ENCODE measurements at regions not wholly inside any gene's neighbourhood (a gene's known extent, or its start where the extent isn't known, plus 50 kb on each side); places are given as distances from the start of the nearest gene placed in this dataset.

DNA sequence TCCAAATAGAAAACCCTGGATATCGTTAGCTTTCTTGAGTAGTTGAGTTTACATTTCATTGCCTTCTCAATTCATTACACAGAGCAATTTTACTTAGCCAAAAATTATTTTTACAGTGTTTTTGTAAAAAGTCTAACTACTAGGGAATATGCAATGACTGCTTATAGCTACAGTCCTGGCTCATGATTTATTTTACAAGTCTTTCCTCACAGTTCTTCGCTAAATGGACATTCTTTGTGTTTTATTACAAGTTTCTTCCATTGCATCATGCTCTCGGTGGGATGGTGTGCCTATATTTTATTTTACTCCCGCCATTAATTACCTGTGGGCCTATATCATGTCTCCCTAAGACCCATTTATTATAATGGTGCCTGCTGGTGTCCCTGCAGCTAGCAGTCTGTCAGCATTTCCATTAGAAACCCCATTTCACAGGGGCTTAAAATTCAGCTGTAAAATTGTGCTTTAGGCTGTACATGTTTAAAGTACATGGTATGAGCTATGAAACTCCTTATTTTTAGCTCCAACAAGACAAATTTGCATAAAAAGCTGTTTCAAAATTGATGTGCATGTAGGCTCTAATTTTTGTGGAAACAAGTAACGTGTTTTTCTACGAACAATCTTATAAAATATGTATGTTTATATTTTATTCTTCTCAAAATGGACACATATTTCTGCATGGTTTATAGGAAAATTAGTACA is 227.4 kb downstream of the SLC7A11 start:
- no peak for TF ChIP-seq POLR2A (IDR thresholded peaks at IDR 0.05)
- TF ChIP-seq, protein P1, sequence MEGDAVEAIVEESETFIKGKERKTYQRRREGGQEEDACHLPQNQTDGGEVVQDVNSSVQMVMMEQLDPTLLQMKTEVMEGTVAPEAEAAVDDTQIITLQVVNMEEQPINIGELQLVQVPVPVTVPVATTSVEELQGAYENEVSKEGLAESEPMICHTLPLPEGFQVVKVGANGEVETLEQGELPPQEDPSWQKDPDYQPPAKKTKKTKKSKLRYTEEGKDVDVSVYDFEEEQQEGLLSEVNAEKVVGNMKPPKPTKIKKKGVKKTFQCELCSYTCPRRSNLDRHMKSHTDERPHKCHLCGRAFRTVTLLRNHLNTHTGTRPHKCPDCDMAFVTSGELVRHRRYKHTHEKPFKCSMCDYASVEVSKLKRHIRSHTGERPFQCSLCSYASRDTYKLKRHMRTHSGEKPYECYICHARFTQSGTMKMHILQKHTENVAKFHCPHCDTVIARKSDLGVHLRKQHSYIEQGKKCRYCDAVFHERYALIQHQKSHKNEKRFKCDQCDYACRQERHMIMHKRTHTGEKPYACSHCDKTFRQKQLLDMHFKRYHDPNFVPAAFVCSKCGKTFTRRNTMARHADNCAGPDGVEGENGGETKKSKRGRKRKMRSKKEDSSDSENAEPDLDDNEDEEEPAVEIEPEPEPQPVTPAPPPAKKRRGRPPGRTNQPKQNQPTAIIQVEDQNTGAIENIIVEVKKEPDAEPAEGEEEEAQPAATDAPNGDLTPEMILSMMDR (IDR thresholded peaks at IDR 0.05): no peak
- H3K27ac ChIP-seq: no peak overlapping the region
- H3K36me3 ChIP-seq: no peaks in the 10 kb centered on the region
- H3K27me3 ChIP-seq: no peaks in the 10 kb centered on the region
- H3K4me1 ChIP-seq: no peaks in the 10 kb centered on the region
- no peak for DNase-seq
- H3K9me3 ChIP-seq: no peaks in the 10 kb centered on the region
- no peak overlapping the region for H3K4me3 ChIP-seq

DNA sequence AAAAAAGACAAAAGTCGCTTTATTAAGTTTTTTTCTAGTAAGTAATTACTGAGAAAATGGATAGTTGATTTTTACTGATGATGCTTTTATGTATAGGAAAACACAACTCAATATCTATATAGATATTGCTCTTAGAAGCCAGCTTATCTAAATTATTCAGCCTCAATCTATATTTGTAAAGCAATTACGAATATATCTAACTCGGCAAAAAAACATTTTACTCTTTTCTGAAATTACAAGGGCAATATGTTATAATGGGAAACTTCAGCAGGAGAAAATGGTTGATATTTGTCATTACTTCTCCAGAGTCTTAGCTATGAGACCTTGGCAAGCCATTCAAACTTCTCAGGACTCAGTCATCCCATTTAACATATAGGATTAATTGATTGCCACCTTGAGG is 228.5 kb downstream of the SLC7A11 start:
- Histone ChIP-seq H3K4me3 (no peak overlapping the region), H3K27me3 (no peaks in the 10 kb centered on the region), H3K4me1 (no peaks in the 10 kb centered on the region), H3K27ac (no peak overlapping the region), H3K36me3 (no peaks in the 10 kb centered on the region), H3K9me3 (no peaks in the 10 kb centered on the region)
- TF ChIP-seq, protein P1 (IDR thresholded peaks at IDR 0.05): no peak
- TF ChIP-seq POLR2A (IDR thresholded peaks at IDR 0.05): no peak
- DNase-seq: no peak

DNA sequence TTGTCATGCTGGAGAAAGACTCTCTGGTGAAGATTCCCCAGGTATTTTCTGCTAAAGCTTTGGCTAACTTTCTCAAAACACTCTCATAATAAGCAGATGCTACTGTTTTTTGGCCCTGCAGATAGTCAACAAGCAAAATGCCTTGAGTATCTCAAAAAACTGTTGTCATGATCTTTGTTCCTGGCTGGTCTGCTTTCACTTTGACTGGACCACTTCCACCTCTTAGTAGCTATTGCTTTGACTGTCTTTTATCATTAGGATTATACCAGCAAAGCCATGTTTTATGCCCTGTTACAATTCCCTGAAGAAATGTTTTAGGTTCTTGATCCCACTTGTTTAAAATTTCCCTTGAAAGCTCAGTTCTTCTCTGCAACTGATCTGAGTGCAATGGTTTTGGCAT is 231.5 kb downstream of the SLC7A11 start:
- DNase-seq: no peak
- H3K4me3 ChIP-seq: no peak overlapping the region
- TF ChIP-seq, protein P1 (IDR thresholded peaks at IDR 0.05): no peak
- no peak for TF ChIP-seq POLR2A (IDR thresholded peaks at IDR 0.05)
- H3K27me3 ChIP-seq: no peaks in the 10 kb centered on the region
- no peaks in the 10 kb centered on the region for H3K9me3 ChIP-seq
- H3K36me3 ChIP-seq: no peaks in the 10 kb centered on the region
- no peak overlapping the region for H3K27ac ChIP-seq
- H3K4me1 ChIP-seq: no peaks in the 10 kb centered on the region

DNA sequence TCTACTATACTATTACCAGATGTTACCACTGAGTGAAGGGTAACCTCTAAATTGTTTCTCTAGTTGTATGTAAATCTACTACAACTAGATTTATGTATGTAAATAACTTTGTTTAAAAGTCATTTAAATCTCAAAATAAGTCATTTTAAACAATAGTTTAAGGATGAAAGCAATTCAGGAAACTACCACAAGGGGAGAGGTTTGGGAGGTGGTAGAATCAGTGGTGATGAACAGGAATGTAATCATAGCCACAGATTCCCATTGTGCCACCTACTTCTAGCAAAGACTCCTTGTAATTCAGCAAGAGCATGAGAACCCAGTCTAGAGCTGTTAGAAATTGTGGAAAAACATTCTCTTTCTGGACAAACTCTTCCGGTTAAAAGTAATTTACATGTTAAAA is 234.6 kb downstream of the SLC7A11 start:
- H3K27me3 ChIP-seq: no peaks in the 10 kb centered on the region
- no peak for DNase-seq
- no peaks in the 10 kb centered on the region for H3K9me3 ChIP-seq
- no peak for TF ChIP-seq POLR2A (IDR thresholded peaks at IDR 0.05)
- TF ChIP-seq, protein P1 (IDR thresholded peaks at IDR 0.05): no peak
- H3K4me1 ChIP-seq: no peaks in the 10 kb centered on the region
- no peak overlapping the region for H3K27ac ChIP-seq
- no peak overlapping the region for H3K4me3 ChIP-seq
- H3K36me3 ChIP-seq: no peaks in the 10 kb centered on the region

DNA sequence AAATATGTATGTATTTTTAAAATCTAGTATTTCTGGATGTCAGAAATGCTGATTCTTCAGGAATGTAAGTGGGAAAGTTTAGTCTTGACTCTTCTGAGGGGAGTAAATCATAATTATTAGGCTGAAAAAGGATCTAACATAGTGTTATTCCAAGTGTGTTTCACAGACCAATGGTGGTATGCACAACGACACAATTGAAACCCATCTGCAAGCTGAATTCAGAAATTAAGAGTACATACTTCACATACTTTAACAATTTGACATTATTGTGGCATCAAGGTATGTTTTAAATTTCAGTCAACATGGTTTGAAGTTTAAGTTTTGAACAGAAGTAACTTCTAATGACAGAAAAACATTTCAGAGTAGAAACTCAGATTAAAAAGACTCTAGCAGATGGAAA is 236.7 kb downstream of the SLC7A11 start:
- H3K9me3 ChIP-seq: no peaks in the 10 kb centered on the region
- H3K4me3 ChIP-seq: no peak overlapping the region
- no peak for TF ChIP-seq POLR2A (IDR thresholded peaks at IDR 0.05)
- TF ChIP-seq, protein P1 (IDR thresholded peaks at IDR 0.05): no peak
- H3K36me3 ChIP-seq: no peaks in the 10 kb centered on the region
- no peak for DNase-seq
- H3K27me3 ChIP-seq: no peaks in the 10 kb centered on the region
- H3K27ac ChIP-seq: no peak overlapping the region
- H3K4me1 ChIP-seq: no peaks in the 10 kb centered on the region

DNA sequence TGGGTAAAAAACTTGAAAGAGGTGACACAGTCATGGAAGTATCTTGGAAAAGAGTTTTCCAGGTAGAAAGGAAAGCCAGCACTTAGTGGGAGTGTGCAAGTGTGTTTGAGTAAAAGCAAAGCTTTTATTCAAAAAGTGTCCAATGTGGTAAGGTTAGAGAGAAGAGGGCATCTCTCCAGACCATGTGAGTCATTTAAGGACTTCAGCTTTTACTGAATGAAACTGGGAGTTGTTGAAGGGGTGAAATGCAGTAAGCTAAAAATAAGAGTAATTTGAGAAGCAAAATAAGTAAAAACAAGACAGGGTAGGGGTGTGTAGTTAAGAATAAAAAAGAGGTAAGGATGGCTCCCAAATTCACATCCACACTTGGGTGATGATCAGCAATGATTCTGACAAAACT is 238.9 kb downstream of the SLC7A11 start:
- TF ChIP-seq, protein P1 (IDR thresholded peaks at IDR 0.05): no peak
- TF ChIP-seq POLR2A (IDR thresholded peaks at IDR 0.05): no peak
- Histone ChIP-seq H3K27ac (no peak overlapping the region), H3K4me3 (no peak overlapping the region), H3K4me1 (no peaks in the 10 kb centered on the region), H3K36me3 (no peaks in the 10 kb centered on the region), H3K9me3 (no peaks in the 10 kb centered on the region), H3K27me3 (no peaks in the 10 kb centered on the region)
- no peak for DNase-seq
